GM21447 (cell line): ENCODE measurements at regions not wholly inside any gene's neighbourhood (a gene's known extent, or its start where the extent isn't known, plus 50 kb on each side); places are given as distances from the start of the nearest gene placed in this dataset.

Experiments used
- ATAC-seq: cut with Tn5 transposase; IDR thresholded peaks from one replicate; pipeline ENCODE4 v1.9.1; 2021; ENCODE audit not compliant: unreplicated experiment

- ATAC-seq, result no peak
Measured at GRCh38 chr1:190540366-190540765, 62.7 kb upstream of the BRINP3 start.

GRCh38 chr1:190551638-190552037 is 74.0 kb upstream of the BRINP3 start:
- ATAC-seq, result no peak

GRCh38 chr1:190560161-190560681 is 82.6 kb upstream of the BRINP3 start:
- no peak for ATAC-seq

- ATAC-seq, result no peak
Measured at GRCh38 chr1:190563230-190563629, 85.6 kb upstream of the BRINP3 start.

- ATAC-seq, result no peak
Measured at GRCh38 chr1:190564117-190564516, 86.5 kb upstream of the BRINP3 start.

- no peak for ATAC-seq
Measured at GRCh38 chr1:190578017-190578416, 100.4 kb upstream of the BRINP3 start.

- no peak for ATAC-seq
Measured at GRCh38 chr1:190578526-190578925, 100.9 kb upstream of the BRINP3 start.

GRCh38 chr1:190579552-190580193 is 102.0 kb upstream of the BRINP3 start:
- no peak for ATAC-seq

GRCh38 chr1:190583862-190584261 is 106.2 kb upstream of the BRINP3 start:
- ATAC-seq, result no peak

- no peak for ATAC-seq
Measured at GRCh38 chr1:190588424-190588823, 110.8 kb upstream of the BRINP3 start.

GRCh38 chr1:190595438-190595837 is 117.8 kb upstream of the BRINP3 start:
- no peak for ATAC-seq

GRCh38 chr1:190597294-190597693 is 119.6 kb upstream of the BRINP3 start:
- no peak for ATAC-seq

- no peak for ATAC-seq
Measured at GRCh38 chr1:190599670-190600069, 122.0 kb upstream of the BRINP3 start.

- ATAC-seq, result no peak
Measured at GRCh38 chr1:190602325-190602724, 124.7 kb upstream of the BRINP3 start.

GRCh38 chr1:190608282-190608681 is 130.6 kb upstream of the BRINP3 start:
- ATAC-seq, result no peak

GRCh38 chr1:190615818-190616217 is 138.2 kb upstream of the BRINP3 start:
- ATAC-seq, result no peak

GRCh38 chr1:190616235-190616634 is 138.6 kb upstream of the BRINP3 start:
- ATAC-seq, result no peak

GRCh38 chr1:190619724-190620123 is 142.1 kb upstream of the BRINP3 start:
- ATAC-seq, result no peak

- ATAC-seq, result no peak
Measured at GRCh38 chr1:190633488-190633887, 155.8 kb upstream of the BRINP3 start.

- ATAC-seq, result no peak
Measured at GRCh38 chr1:190634134-190634533, 156.5 kb upstream of the BRINP3 start.

- ATAC-seq, result no peak
Measured at GRCh38 chr1:190649553-190649952, 171.9 kb upstream of the BRINP3 start.

- ATAC-seq, result no peak
Measured at GRCh38 chr1:190658907-190659306, 181.2 kb upstream of the BRINP3 start.

GRCh38 chr1:190663962-190664361 is 186.3 kb upstream of the BRINP3 start:
- no peak for ATAC-seq
